SK-N-MC (cell line): ENCODE measurements at regions not wholly inside any gene's neighbourhood (a gene's known extent, or its start where the extent isn't known, plus 50 kb on each side); places are given as distances from the start of the nearest gene placed in this dataset.

Source experiments
- EZH2 ChIP-seq: fragments of 200-600 bp; sonication (generic); IDR thresholded peaks from one replicate; pipeline ENCODE4 v1.6.1; 2017; ENCODE audit warnings: antibody characterized with exemption
- FOXP2 ChIP-seq: optimal IDR thresholded peaks from 2 replicates; pipeline ENCODE3; 2011; ENCODE audit warnings: mild to moderate bottlenecking, moderate library complexity; ENCODE audit not compliant: insufficient read depth; ENCODE audit errors: extremely low read length, control extremely low read depth
- POLR2AphosphoS5 ChIP-seq: IDR thresholded peaks from 2 replicates; pipeline ENCODE4 v1.6.1; 2012; ENCODE audit warnings: mild to moderate bottlenecking, low read depth, low read length, borderline replicate concordance

DNA sequence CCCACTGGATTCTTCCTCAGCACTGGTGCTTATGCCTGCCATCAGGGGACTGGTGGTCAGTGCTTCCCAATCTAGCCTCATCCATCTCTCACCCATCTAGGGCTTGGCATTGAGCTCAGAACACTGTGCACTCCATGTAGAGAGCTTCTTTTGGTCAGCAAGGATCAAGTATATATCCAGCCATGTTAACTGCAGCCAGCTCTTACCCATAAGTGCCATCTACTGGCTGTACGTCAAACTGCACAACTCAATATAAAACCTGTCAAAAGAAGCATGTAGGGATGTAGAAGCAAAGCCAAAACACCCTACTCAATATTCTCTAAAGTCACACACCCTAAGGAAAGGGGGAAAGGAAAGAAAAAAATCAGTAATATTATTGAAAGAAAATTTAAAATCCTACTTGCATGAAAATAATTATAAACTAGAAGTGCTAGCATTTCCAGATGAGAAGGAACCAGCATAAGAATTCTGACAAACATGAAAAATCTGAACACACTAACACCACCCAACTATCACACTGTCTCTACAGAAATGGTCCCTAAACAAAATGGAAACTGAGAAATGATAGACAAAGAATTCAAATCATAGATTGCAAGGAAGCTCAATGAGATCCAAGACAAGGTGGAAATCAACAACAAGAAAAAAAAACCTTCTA is 531.1 kb upstream of the STEAP1 start:
- no peak for TF ChIP-seq EZH2
- no peak for TF ChIP-seq POLR2AphosphoS5
- no peak for TF ChIP-seq FOXP2
